HG02798 (cell line): ENCODE measurements at regions not wholly inside any gene's neighbourhood (a gene's known extent, or its start where the extent isn't known, plus 50 kb on each side); places are given as distances from the start of the nearest gene placed in this dataset.
A peak's percentile ranks its signal among the peaks of the same experiment; 100 is the strongest.

ENCODE experiments used
- ATAC-seq: cut with Tn5 transposase; IDR thresholded peaks from one replicate; pipeline ENCODE4 v1.9.1; 2021; ENCODE audit warnings: mild to moderate bottlenecking; ENCODE audit not compliant: unreplicated experiment, poor library complexity

DNA sequence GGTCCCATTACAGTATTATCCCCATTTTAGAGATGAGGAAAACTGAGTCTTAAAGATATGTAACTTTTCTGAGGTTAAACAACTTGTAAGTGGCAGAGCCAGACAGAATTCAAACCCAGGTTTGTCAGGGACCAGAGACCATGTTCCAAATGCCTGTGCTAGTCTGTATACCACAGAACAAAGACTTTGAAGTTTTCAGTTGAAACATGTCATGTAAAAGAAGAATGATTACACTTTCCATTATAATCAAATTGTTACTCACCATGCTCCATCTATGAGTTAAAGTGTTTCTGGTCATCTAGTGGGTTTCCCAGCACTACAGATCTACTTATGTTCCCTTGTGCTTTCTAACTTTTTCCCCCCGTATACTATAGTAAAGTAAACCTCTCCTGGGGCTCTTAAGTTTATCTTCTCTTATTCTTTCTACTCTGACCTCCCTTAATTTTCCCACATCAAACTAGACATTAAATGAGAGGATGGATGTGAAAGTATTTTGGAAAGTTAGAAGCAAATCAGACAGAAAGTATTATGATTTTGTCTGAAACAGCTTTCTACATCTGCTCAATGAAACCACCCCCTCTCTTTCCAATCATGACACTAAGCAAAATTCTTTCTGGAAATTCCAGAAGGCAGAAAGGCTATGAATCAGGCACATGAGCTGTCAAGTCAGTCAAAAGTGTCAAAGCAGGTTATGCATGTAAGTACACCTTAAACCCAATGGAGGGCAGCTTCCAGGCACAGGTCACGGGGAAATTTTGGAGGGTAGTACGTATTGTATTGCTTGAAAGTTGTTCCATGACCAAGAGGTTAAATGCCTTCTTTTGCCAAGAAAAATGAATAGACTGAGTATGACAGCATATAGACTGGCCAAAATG lies 132.7 kb upstream of the MAP3K7 start:
- no peak for ATAC-seq

DNA sequence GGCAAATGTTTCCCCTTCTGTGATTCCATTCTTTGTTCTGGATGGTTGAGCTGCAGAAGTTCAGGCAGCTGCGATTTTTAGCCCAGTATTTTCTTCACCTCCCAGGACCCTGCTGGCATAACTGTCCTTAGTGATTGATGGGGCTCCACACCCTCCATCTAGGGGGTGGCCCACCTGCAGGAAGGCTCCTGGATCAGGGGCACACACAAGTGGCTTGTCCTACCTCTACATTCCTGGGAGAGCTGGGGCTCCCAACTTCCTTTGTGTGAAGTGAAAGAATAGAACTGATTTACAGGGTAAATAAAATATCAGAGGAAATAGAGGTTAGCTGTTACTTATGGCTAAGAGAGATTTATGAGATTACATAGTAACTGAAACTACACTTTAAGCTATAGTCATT lies 129.5 kb upstream of the MAP3K7 start:
- no peak for ATAC-seq

DNA sequence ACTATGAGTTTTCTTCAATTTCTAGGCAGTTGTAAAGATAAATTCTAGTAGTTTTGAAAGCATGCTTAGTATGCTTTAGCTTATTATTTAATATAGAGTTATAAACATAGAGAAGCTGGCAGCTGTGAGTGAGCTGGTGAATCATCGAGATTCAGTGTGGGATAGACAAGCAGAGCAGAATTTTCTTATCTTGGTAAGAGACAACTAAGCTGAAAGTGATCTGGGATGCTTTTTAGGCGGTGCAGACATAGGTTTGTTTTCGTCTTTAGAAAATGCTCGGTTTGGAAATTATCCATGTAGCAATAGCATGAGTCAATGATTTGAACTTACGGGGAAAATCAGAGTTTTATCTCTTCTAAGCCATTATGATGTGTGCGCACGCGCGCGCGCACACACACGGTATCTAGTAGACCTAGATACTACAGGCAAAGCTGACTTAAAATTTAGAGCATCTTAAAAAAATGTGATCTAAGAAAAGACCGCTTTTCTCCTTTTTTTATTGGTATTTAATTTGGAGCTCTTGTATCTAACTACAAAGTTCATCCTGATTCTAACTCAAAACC lies 128.3 kb upstream of the MAP3K7 start:
- no peak for ATAC-seq

DNA sequence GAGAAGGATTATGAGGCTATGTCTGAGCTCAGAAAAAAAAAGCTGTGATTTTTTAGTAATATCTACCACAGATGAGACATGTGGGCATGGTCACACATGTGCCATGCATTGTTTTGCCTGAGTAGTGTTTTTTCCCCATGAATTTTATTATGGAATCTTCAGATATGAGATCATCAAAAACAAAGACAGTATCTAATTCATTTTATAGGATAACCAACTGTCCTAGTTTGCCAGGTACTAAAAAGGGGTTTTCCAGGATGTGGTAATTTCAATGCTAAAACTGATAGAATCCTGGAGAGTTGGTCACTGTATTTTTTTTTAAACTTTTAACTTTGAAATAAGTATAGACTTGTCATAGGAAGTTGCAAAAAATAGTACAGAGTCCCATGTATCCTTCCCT lies 127.4 kb upstream of the MAP3K7 start:
- no peak for ATAC-seq

DNA sequence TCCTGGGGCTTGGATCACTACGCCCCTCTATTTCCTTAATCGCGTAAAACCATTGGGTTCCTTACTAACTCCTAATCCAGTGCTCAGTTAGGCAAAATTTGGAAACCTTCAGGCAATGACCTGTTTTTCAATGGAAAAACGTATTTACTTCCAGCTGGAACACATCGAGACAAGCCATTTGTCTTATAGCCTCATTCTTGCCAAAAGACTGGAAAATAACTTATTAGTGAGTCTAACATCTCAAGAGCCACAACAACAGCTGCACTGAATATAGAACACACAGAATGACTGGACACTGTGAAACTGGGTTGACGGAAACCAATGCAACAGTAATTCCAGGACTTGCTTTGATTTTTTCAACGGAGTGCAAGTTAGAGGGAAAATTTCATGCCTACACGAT lies 125.2 kb upstream of the MAP3K7 start:
- no peak for ATAC-seq

DNA sequence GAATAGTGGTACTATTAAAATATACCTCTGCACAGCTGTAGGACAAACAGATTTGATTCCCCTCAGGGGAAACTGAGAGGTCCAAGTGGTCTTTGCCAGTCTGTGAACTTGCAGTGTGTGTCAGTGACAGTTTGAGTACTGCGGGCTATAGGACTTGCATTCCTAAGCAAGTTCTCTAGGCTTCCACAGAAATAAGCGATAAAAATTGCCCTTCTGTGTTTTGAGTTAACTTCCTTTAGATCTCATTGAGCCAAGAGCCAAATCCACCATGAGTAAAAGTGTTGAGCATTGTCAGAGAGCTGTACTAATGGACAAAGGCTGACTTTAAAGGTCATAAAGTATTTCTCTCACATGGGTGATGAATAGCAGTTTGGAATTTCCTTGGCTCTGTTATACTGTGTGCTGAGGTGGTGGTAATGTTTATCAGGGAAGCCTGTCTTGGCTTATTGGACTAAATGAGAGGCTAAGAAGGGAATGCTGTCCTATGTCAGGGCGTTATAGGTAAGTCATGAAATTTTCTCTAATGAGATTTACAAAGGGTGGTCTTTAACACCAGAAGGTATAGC lies 122.6 kb upstream of the MAP3K7 start:
- no peak for ATAC-seq

DNA sequence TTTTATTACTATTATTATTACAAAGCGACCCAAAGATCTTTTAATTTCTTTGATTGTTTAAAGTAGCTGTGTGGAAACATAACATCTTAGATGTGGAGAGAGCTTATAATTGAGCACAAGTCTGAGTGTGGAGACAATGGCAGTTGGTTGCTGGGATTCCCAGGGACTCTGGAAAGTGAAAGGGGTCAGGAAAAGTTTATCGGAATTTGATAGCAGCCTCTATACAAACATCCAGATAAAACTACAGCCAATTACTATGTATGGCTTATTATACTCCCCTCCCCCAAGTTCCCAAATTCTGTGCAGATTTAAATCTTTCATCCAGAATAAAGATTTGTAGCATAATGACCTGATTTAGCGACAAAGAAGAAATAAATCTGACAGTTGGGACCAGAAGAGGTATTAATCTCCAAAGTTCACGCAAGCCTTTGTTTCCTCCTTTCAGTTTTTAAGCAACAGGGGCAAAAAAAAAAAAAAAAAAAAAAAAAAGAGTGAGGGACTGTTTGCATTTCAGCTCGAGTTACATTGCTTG lies 121.4 kb upstream of the MAP3K7 start:
- ATAC-seq: no peak

DNA sequence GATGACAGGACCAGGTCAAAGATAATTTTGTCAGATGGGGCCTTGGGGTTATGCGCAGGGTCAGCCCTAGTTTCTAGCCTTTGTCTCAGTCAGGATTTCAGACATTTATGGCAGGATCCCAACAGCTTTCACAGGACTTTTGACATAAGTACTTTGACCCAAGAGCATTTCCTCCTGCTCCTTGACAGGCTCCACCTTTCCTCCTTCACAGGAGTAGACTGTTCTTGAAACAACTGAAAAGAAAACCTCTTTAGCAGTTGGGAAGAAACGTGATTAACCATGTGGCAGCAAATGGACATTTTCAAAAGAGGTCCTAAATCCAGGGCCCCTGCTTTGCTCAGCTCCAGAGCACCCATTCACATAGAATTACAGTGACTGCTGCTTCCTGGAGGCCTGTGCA lies 120.4 kb upstream of the MAP3K7 start:
- no peak for ATAC-seq

DNA sequence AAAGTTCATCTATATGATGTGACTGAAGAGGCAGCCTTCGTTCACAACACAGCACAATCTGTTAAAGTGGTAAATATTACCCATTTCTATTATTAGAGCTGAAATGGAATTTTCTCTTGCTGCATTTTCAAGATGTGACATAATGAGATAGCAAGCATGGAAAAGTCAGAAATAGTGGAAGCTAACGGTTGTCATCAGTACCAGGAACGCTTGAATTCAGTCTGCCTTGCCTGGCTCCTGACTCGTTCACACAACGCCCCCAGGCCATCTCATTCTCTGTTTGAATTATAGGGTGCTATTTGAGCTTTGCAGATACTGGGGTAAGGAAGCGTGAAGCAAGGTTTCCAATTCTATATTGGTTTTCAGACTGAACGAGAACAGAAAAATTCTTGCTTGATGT lies 116.5 kb upstream of the MAP3K7 start:
- no peak for ATAC-seq

DNA sequence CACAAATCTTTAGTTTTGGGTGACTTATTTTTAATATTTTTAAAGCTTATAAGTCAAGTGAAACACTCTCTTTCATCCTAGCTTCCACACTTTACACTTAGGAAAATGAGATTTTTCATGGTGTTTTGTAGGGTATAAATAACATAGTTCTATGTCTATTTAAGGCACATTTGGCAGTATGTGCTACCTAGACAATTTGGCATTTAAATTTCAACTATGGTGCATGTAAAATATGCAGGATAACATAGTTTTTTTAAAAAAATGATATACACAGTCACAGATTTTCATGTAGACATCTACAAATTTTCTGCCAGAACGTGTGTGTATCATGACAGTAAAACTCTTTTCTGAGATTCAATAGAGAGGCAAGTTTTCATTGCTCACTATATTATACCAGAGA lies 115.1 kb upstream of the MAP3K7 start:
- no peak for ATAC-seq

DNA sequence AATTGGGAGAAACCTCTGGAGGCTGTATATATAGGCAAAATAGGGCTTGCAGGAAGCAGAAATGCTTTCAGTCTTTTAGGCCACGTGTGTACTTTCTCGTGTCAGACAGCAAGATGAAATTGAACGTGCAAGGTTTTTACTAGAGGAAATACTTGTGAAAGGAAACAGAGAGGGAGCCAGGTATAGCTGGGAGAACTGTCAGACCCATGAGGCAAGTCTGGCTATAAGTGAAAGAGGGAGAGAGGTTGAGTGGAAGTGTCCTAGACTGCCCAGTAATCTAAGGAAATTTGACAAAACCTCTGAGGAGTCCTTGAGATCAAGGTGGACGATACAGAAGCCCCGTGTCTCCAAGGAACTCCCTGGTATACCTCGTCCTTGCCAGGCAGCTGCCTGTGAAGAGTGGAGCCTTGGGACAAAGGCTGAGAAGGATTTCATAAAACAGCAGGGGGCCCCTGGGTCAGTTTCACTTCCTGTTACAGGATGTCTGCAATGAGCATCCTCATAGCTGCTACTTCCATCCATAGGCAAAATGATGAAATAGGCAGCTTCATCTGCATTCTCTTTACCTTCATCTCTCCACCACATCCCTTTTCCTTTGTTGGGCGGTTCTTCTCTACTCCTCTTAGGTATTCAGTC lies 114.4 kb upstream of the MAP3K7 start:
- ATAC-seq: peak; percentile 74

DNA sequence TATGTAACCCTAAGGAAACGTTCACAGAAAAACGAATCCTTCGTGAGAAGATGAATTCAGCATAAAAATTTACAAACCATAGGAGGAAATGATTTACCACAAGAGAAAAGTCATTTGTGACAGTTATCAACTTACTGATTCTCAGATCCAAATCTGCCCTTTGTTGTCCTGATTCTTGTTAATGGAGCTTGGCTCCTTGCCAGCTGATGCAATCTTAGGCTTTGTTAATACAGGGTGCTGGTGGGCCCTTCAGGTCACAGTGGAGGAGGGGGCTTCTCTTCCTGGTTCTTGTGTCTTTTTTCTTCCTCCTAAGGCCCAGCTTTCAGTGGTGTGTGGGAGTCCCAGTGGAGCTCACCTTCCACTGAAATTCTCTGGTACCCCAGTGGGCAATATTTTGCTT lies 108.4 kb upstream of the MAP3K7 start:
- ATAC-seq: no peak

DNA sequence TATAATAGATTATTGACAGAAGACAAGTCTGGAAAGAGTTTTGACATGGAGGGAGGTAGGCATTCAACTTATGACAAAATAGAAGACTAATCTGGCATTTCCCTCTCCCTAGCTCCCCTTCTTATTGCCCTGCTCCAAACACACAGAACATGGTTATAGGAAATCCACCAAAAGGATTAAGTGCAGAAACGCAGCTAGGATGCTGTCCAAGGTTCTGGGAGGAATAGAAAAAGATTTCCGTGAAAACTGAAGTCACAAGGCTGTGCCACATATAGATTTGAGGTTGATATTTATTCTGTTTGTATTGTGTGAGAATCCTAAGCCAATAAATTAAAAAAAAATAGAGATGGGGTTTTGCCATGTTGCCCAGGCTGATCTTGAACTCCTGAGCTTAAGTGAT lies 107.9 kb upstream of the MAP3K7 start:
- ATAC-seq: no peak

DNA sequence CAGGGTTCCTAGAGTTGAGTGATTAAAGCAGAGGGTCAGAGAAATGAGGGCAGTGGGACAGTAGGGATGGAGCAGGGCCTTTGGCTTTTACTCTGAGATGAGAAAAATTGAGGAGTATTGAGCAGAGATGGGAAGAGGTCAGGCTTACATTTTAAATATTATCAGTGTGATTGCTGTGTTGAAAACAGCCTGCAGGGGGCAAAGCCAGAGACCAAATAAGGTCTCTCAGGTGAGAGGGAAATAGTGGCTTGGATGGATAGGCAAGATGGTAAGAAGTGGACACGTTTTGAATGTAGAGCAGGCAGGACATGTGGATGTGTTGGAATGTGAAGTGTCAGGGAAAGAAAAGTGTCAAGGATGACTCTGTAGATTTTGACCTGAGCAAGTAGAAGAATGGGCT lies 105.0 kb upstream of the MAP3K7 start:
- no peak for ATAC-seq

DNA sequence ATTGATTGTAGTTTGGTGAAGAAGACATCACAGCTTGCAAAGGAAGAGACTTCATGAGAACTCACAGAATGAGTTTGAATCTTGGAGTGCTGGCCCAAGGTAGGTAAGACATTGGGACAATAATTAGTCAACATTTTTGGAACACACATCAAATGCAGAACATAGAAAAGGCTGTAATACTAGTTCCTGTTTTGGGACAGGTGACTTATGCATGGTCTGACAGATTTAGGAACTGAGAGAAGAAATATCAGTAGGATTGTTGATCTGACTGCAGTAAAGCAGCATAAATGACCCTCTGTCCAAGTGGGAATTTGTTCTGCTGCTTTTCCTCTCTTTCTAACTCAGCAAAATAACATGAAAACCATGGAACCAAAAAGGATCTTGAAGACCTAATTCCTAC lies 102.3 kb upstream of the MAP3K7 start:
- no peak for ATAC-seq

DNA sequence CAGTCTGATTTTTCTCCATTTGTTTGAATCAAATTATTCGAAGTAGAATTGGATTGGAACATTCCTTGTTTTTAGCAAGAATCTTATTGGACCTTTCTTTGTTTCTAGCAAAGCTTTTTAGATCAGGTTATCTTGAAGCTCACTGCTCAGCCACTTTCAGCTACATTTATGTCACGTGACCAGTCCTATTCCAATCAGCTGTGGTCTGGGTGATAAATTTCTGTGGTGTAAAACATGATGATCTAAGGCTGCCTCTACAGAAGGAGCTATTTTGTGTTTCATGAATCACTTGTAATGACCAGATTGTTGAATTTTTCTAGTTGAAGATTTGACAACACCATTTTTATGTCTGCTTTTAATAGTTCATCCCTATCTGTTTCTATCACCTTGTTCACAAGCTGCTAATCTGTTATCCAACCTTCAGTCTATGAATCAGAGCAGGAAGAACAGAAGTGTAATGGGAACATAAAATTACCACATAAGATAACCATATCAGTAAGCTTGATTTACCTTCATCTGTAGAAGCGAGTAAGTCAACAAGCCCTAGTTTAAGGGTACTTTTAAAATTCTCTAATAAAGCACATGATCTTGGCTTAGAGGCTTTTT lies 101.0 kb upstream of the MAP3K7 start:
- no peak for ATAC-seq

DNA sequence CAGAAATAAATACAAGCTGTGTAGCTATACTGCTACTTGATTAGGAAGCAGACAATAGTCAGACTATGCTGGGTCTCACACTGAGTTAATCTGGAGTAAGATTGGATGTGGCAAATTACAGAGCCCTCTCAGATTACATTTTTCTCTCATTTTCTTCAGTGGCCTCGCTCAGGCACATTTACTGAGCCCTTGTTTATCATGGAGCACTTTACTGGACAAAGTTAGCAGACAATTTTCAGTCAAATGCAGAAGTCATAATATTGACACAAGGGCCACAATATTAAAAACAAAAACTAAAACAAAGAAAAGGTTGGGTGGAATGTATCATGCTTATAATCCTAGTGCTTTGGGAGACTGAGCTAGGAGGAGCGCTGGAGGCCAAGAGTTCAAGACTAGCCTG lies 95.0 kb upstream of the MAP3K7 start:
- no peak for ATAC-seq

DNA sequence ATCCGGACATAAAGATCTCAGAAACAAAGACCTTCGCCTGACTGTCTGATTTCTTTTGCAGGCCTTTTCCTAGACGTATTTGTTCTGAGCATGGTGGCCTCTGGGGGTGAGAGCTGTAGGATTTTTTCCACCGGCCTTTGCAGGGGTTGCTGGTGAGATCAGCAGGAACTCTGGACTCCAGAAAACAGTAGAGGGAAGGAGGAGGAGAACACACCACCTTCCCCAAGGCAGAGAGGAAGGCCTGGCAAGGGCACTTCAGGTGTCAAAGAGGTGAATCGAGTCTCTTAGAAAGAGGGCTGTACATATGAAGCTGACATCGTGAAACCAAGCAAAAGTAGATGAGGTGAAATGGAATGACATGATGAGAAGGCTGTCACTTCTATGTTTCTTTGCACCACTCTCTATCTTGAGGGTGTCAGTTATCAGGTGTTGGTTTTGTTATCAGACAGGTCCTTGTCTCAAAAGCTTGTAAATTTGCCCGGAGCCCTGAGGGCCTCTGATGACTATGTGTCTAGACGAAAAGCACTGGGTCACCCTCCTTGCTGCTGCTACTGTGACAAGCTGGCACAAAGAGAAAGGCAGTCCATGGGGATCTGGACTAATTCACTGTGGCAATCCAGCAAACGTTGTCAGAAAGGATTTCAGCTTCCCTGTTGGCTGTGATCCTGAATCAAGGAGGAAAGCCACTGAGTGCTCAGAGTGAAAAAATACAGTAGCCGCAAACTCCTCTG lies 91.3 kb upstream of the MAP3K7 start:
- no peak for ATAC-seq

DNA sequence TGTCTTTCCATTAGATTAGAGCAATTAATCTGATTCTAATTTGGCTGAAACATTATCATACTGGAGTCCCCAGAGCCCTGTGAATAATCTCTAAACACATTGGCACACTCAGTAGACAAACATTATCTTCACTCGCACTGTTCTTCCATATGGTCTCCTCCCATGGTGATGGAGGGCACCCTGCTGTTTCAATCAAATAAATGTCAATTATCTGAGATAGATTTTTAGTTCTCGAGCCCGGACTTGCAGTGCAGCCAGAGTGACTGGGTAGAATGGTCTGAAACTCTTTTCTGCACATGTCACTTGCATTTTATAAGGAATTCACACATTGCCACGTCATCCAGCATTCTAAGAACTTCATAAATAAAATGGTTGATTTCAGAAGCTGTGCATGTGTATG lies 90.6 kb upstream of the MAP3K7 start:
- ATAC-seq: no peak
